ENCODE measurements at regions not wholly inside any gene's neighbourhood (a gene's known extent, or its start where the extent isn't known, plus 50 kb on each side); places are given as distances from the start of the nearest gene placed in this dataset.

GRCh38 chr1:30487042-30487441 is 236.3 kb downstream of the MATN1 start:
- Histone ChIP-seq H3K4me3 (ENCODE audit: low read depth in 1 of 2, low read length in 1 of 2) (no peak overlapping the region), H3K4me1 (ENCODE audit: control insufficient read depth in 1 of 2, insufficient read depth in 1 of 2, low read depth in 1 of 2, low read length in 1 of 2) (no peaks in the 10 kb centered on the region), H3K27ac (no peak overlapping the region), H3K27me3 (no peaks in the 10 kb centered on the region), H3K36me3 (no peaks in the 10 kb centered on the region), H3K9me3 (no peaks in the 10 kb centered on the region)
- no peak for TF ChIP-seq CTCF (IDR thresholded peaks at IDR 0.05)

GRCh38 chr1:30485072-30485471 is 238.3 kb downstream of the MATN1 start:
- Histone ChIP-seq H3K27me3 (no peaks in the 10 kb centered on the region), H3K9me3 (no peaks in the 10 kb centered on the region), H3K4me3 (ENCODE audit: low read depth in 1 of 2, low read length in 1 of 2) (no peak overlapping the region), H3K36me3 (no peaks in the 10 kb centered on the region), H3K27ac (no peak overlapping the region), H3K4me1 (ENCODE audit: control insufficient read depth in 1 of 2, insufficient read depth in 1 of 2, low read depth in 1 of 2, low read length in 1 of 2) (no peaks in the 10 kb centered on the region)
- TF ChIP-seq CTCF (IDR thresholded peaks at IDR 0.05) = no peak

- Histone ChIP-seq H3K36me3 (no peaks in the 10 kb centered on the region), H3K9me3 (no peaks in the 10 kb centered on the region), H3K4me3 (ENCODE audit: low read depth in 1 of 2, low read length in 1 of 2) (no peak overlapping the region), H3K4me1 (ENCODE audit: control insufficient read depth in 1 of 2, insufficient read depth in 1 of 2, low read depth in 1 of 2, low read length in 1 of 2) (no peaks in the 10 kb centered on the region), H3K27me3 (no peaks in the 10 kb centered on the region), H3K27ac (no peak overlapping the region)
- no peak for TF ChIP-seq CTCF (IDR thresholded peaks at IDR 0.05)
These were observed 238.7 kb downstream of the MATN1 start for GRCh38 chr1:30484668-30485067.

GRCh38 chr1:30479575-30479974 is 243.8 kb downstream of the MATN1 start:
- no peak for TF ChIP-seq CTCF (IDR thresholded peaks at IDR 0.05)

GRCh38 chr1:30478799-30479563 is 244.4 kb downstream of the MATN1 start:
- Histone ChIP-seq H3K9me3 (no peaks in the 10 kb centered on the region), H3K4me1 (ENCODE audit: control insufficient read depth in 1 of 2, insufficient read depth in 1 of 2, low read depth in 1 of 2, low read length in 1 of 2) (no peaks in the 10 kb centered on the region), H3K4me3 (ENCODE audit: low read depth in 1 of 2, low read length in 1 of 2) (no peak overlapping the region), H3K27me3 (no peaks in the 10 kb centered on the region), H3K36me3 (no peaks in the 10 kb centered on the region), H3K27ac (no peak overlapping the region)
- TF ChIP-seq CTCF (IDR thresholded peaks at IDR 0.05) = no peak

More at GRCh38 chr1:30479575-30479974, 243.8 kb downstream of the MATN1 start:
- Histone ChIP-seq H3K4me3 (ENCODE audit: low read depth in 1 of 2, low read length in 1 of 2) (no peak overlapping the region), H3K36me3 (no peaks in the 10 kb centered on the region), H3K27me3 (no peaks in the 10 kb centered on the region), H3K4me1 (ENCODE audit: control insufficient read depth in 1 of 2, insufficient read depth in 1 of 2, low read depth in 1 of 2, low read length in 1 of 2) (no peaks in the 10 kb centered on the region), H3K9me3 (no peaks in the 10 kb centered on the region), H3K27ac (no peak overlapping the region)
